H9 (cell line): ENCODE measurements at regions not wholly inside any gene's neighbourhood (a gene's known extent, or its start where the extent isn't known, plus 50 kb on each side); places are given as distances from the start of the nearest gene placed in this dataset.

Experiments
- DNase-seq: peaks from one replicate; pipeline ENCODE4 v3.0.0-alpha.2; 2017
- H2AFZ ChIP-seq: one replicate; pipeline ENCODE4 v1.6.1; 2013; ENCODE audit warnings: mild to moderate bottlenecking, low read length, control low read depth, moderate library complexity
- H2AK5ac ChIP-seq: 2 replicates; pipeline ENCODE4 v1.6.1; 2013; ENCODE audit warnings: low read length, control low read depth, mixed read lengths; ENCODE audit not compliant: insufficient read length
- H2BK120ac ChIP-seq: one replicate; pipeline ENCODE4 v1.6.1; 2013; ENCODE audit warnings: low read depth, mild to moderate bottlenecking, low read length, control low read depth, inconsistent platforms; ENCODE audit not compliant: poor library complexity, severe bottlenecking
- H2BK12ac ChIP-seq: 2 replicates; pipeline ENCODE4 v1.6.1; 2013; ENCODE audit warnings: low read length, control low read depth, mixed read lengths, low read depth; ENCODE audit not compliant: insufficient read length
- H2BK15ac ChIP-seq: 2 replicates; pipeline ENCODE4 v1.6.1; 2013; ENCODE audit warnings: low read depth, low read length, control low read depth
- H2BK20ac ChIP-seq: one replicate; pipeline ENCODE4 v1.6.1; 2013; ENCODE audit warnings: low read depth, mild to moderate bottlenecking, low read length, control low read depth, inconsistent platforms; ENCODE audit not compliant: poor library complexity, severe bottlenecking
- H2BK5ac ChIP-seq: 2 replicates; pipeline ENCODE4 v1.6.1; 2013; ENCODE audit warnings: low read length, control low read depth, mixed read lengths; ENCODE audit not compliant: insufficient read length
- H3K14ac ChIP-seq: 2 replicates; pipeline ENCODE4 v1.6.1; 2013; ENCODE audit warnings: low read length, control low read depth; ENCODE audit not compliant: insufficient read depth
- H3K18ac ChIP-seq: 2 replicates; pipeline ENCODE4 v1.6.1; 2013; ENCODE audit warnings: low read depth, mild to moderate bottlenecking, mixed read lengths, low read length, control low read depth; ENCODE audit not compliant: insufficient read length
- H3K23ac ChIP-seq: 2 replicates; pipeline ENCODE4 v1.6.1; 2013; ENCODE audit warnings: low read length, control low read depth, mixed read lengths, low read depth; ENCODE audit not compliant: insufficient read length
- H3K23me2 ChIP-seq: 2 replicates; pipeline ENCODE4 v1.6.1; 2013; ENCODE audit warnings: low read depth, mild to moderate bottlenecking, mixed read lengths, low read length, control low read depth; ENCODE audit not compliant: insufficient read length, poor library complexity, severe bottlenecking
- H3K27ac ChIP-seq: 2 replicates; pipeline ENCODE4 v1.5.1; 2013; ENCODE audit warnings: low read length, control low read depth, mixed read lengths, low read depth; ENCODE audit not compliant: insufficient read length
- H3K27me3 ChIP-seq: 2 replicates; pipeline ENCODE4 v1.6.1; 2013; ENCODE audit warnings: low read length, control low read depth, inconsistent platforms; ENCODE audit not compliant: insufficient read depth
- H3K4ac ChIP-seq: 2 replicates; pipeline ENCODE4 v1.6.1; 2013; ENCODE audit warnings: low read depth, mild to moderate bottlenecking, control low read depth, inconsistent platforms, low read length, moderate library complexity
- H3K4me1 ChIP-seq: 2 replicates; pipeline ENCODE4 v1.6.1; 2013; ENCODE audit warnings: low read length, control low read depth, inconsistent platforms; ENCODE audit not compliant: insufficient read depth
- H3K4me2 ChIP-seq: 2 replicates; pipeline ENCODE4 v1.6.1; 2013; ENCODE audit warnings: low read length, control low read depth, mixed read lengths; ENCODE audit not compliant: insufficient read length, insufficient read depth
- H3K56ac ChIP-seq: 2 replicates; pipeline ENCODE4 v1.6.1; 2013; ENCODE audit warnings: low read depth, mild to moderate bottlenecking, mixed read lengths, low read length, control low read depth; ENCODE audit not compliant: insufficient read length
- H3K79me1 ChIP-seq: 2 replicates; pipeline ENCODE4 v1.6.1; 2013; ENCODE audit warnings: low read depth, mild to moderate bottlenecking, moderate library complexity, low read length, control low read depth, inconsistent platforms; ENCODE audit not compliant: insufficient read depth, poor library complexity, severe bottlenecking
- H3K79me2 ChIP-seq: 2 replicates; pipeline ENCODE4 v1.6.1; 2013; ENCODE audit warnings: low read length, control low read depth, inconsistent platforms; ENCODE audit not compliant: insufficient read depth
- H3K9ac ChIP-seq: 2 replicates; pipeline ENCODE4 v1.6.1; 2013; ENCODE audit warnings: low read length, control low read depth, mixed read lengths; ENCODE audit not compliant: insufficient read length; ENCODE audit errors: extremely low read depth
- H3K9me3 ChIP-seq: one replicate; pipeline ENCODE4 v1.6.1; 2013; ENCODE audit warnings: low read depth, low read length, inconsistent platforms; ENCODE audit not compliant: control insufficient read depth
- H3T11ph ChIP-seq: one replicate; pipeline ENCODE4 v1.6.1; 2013; ENCODE audit warnings: mild to moderate bottlenecking, low read length, control low read depth, inconsistent platforms
- H4K20me1 ChIP-seq: one replicate; pipeline ENCODE4 v1.6.1; 2013; ENCODE audit not compliant: control insufficient read depth, insufficient read length, insufficient read depth
- H4K5ac ChIP-seq: 2 replicates; pipeline ENCODE4 v1.6.1; 2013; ENCODE audit warnings: low read depth, mild to moderate bottlenecking, mixed read lengths, low read length, control low read depth; ENCODE audit not compliant: insufficient read length
- H4K8ac ChIP-seq: replicated peaks from 2 replicates; pipeline ENCODE4 v1.6.1; 2013; ENCODE audit warnings: low read length, control low read depth, mixed read lengths, low read depth; ENCODE audit not compliant: insufficient read length
- H4K91ac ChIP-seq: 2 replicates; pipeline ENCODE4 v1.6.1; 2013; ENCODE audit warnings: low read depth, mild to moderate bottlenecking, moderate library complexity, mixed read lengths, low read length, control low read depth; ENCODE audit not compliant: insufficient read length
- H3K27ac Mint-ChIP-seq, 3 experiments: 2 replicates in 2 of 3; 3 replicates in 1 of 3; pipeline ENCODE4 v1.8.0; 2020 to 2021; ENCODE audit warnings: mixed read lengths in 3 of 3, mild to moderate bottlenecking in 1 of 3, moderate library complexity in 1 of 3
- H3K27me3 Mint-ChIP-seq: 2 replicates; pipeline ENCODE4 v1.8.0; 2021; ENCODE audit warnings: low read depth, mild to moderate bottlenecking, moderate library complexity, mixed read lengths
- H3K36me3 Mint-ChIP-seq, 3 experiments: 2 replicates in 2 of 3; 3 replicates in 1 of 3; pipeline ENCODE4 v1.8.0; 2020 to 2021; ENCODE audit warnings: low read depth in 3 of 3, mixed read lengths in 3 of 3; ENCODE audit not compliant: insufficient read depth in 1 of 3
- H3K4me1 Mint-ChIP-seq, 2 experiments: 2 replicates each; pipeline ENCODE4 v1.8.0; 2020; ENCODE audit warnings: mixed read lengths in 2 of 2
- H3K4me3 Mint-ChIP-seq, 2 experiments: 2 replicates in 1 of 2; 3 replicates in 1 of 2; pipeline ENCODE4 v1.8.0; 2020 to 2021; ENCODE audit warnings: mild to moderate bottlenecking in 2 of 2, mixed read lengths in 2 of 2, moderate library complexity in 1 of 2
- H3K9me3 Mint-ChIP-seq, 2 experiments: 2 replicates in 1 of 2; 3 replicates in 1 of 2; pipeline ENCODE4 v1.8.0; 2020; ENCODE audit warnings: mild to moderate bottlenecking in 2 of 2, mixed read lengths in 2 of 2, moderate library complexity in 1 of 2
- WGBS: extraction: QIAGEN DNeasy Blood & Tissue Kit; methylation state at CpG from one replicate; pipeline ENCODE4 v1.1.7; 2013; ENCODE audit warnings: missing lambda C conversion rate, low lambda C conversion rate, mixed read lengths; ENCODE audit not compliant: insufficient read length; ENCODE audit errors: extremely low coverage; 5-methylcytosine and 5-hydroxymethylcytosine counted together
- TF ChIP-seq, protein P1 (sequence below): fragments of 200-600 bp; sonication (generic); conservative IDR thresholded peaks from 3 replicates; pipeline ENCODE4 v1.8.0; 2021; ENCODE audit warnings: antibody characterized with exemption, mild to moderate bottlenecking

DNA sequence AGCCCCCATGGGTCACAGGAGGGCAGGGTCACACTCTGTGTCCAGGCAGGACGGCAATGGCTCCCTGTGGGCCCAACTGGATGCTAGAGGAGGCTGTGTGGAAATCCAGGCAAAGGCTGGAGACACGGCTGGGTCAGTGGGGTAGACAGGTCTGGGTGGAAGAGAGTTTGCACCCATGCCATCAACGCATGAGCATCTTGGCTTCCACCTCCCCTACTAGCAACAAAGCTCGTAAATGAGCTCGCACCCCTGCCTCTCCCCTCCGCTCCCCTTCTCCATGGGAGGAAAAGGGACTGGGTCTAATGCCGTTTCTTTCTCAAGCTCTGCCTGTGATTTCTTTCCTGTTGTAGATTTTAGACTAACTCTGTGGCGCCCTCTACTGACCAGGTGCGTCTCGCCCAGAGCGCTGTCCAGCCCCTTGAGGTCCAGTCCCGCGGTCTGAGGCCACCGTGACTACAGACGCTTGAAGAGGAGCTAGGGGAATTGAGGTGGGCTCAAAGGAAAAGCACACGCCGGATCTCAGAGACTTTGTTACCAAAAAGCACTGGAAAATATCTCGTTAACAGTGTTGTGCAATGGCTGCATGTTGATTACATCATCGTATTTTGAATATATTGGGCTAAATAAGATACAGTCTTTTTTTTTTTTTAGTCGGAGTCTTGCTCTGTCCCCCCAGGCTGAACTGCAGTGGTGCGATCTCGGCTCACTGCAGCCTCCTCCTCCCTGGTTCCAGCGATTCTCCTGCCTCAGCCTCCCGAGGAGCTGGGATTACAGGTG lies 50.7 kb upstream of the USP29 start:
- no peak overlapping the region for H2BK12ac ChIP-seq
- no peak overlapping the region for H3K4me2 ChIP-seq
- no peak overlapping the region for H4K8ac ChIP-seq
- H3K27me3 ChIP-seq, result no peaks in the 10 kb centered on the region
- no peak overlapping the region for H3K4ac ChIP-seq
- H3K4me1 ChIP-seq, result no peaks in the 10 kb centered on the region
- TF ChIP-seq, protein P1, sequence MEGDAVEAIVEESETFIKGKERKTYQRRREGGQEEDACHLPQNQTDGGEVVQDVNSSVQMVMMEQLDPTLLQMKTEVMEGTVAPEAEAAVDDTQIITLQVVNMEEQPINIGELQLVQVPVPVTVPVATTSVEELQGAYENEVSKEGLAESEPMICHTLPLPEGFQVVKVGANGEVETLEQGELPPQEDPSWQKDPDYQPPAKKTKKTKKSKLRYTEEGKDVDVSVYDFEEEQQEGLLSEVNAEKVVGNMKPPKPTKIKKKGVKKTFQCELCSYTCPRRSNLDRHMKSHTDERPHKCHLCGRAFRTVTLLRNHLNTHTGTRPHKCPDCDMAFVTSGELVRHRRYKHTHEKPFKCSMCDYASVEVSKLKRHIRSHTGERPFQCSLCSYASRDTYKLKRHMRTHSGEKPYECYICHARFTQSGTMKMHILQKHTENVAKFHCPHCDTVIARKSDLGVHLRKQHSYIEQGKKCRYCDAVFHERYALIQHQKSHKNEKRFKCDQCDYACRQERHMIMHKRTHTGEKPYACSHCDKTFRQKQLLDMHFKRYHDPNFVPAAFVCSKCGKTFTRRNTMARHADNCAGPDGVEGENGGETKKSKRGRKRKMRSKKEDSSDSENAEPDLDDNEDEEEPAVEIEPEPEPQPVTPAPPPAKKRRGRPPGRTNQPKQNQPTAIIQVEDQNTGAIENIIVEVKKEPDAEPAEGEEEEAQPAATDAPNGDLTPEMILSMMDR, result peak; percentile 40; the same call in 2 of the 3 replicates
- Mint-ChIP-seq H3K36me3 (peaks cover 7 to 40% (median 14%) of the 10 kb centered on the region in 3 experiments), H3K27ac (no peak overlapping the region; a peak in 1 of 7 replicates), H3K27me3 (peaks cover 4% of the 10 kb centered on the region), H3K9me3 (peaks cover 91 to 100% of the 10 kb centered on the region in 2 experiments), H3K4me1 (no peaks in the 10 kb centered on the region), H3K4me3 (no peak overlapping the region)
- no CpG with 5 or more reads among the region's 24 CpGs for WGBS
- no peak overlapping the region for H2BK15ac ChIP-seq
- H4K20me1 ChIP-seq, result no peaks in the 10 kb centered on the region
- H2AFZ ChIP-seq, result no peak overlapping the region
- no peak overlapping the region for H3K18ac ChIP-seq
- H3K79me1 ChIP-seq, result no peaks in the 10 kb centered on the region
- H3K14ac ChIP-seq, result no peak overlapping the region
- H3K79me2 ChIP-seq, result no peaks in the 10 kb centered on the region
- H3K56ac ChIP-seq, result no peak overlapping the region
- peaks cover 66% of the 10 kb centered on the region for H3K9me3 ChIP-seq
- no peak overlapping the region for H2BK20ac ChIP-seq
- no peak overlapping the region for H3K27ac ChIP-seq
- H3K23ac ChIP-seq, result no peak overlapping the region
- H3T11ph ChIP-seq, result no peak overlapping the region
- H4K5ac ChIP-seq, result no peak overlapping the region
- H4K91ac ChIP-seq, result no peak overlapping the region
- DNase-seq, result no peak
- H2AK5ac ChIP-seq, result no peak overlapping the region
- H2BK120ac ChIP-seq, result no peak overlapping the region
- H2BK5ac ChIP-seq, result no peak overlapping the region
- no peaks in the 10 kb centered on the region for H3K23me2 ChIP-seq
- no peak overlapping the region for H3K9ac ChIP-seq
